Endothelial cell (in vitro differentiated cells): ENCODE measurements at regions not wholly inside any gene's neighbourhood (a gene's known extent, or its start where the extent isn't known, plus 50 kb on each side); places are given as distances from the start of the nearest gene placed in this dataset.

Experiments
- DNase-seq: peaks from one replicate; pipeline ENCODE4 v3.0.0; 2021; ENCODE audit warnings: low spot score
- H3K27ac Mint-ChIP-seq: one replicate; pipeline ENCODE4 v1.8.0; 2021; ENCODE audit warnings: mixed read lengths, inconsistent platforms; ENCODE audit not compliant: unreplicated experiment
- H3K27me3 Mint-ChIP-seq: one replicate; pipeline ENCODE4 v1.8.0; 2021; ENCODE audit warnings: mild to moderate bottlenecking, moderate library complexity, mixed read lengths, inconsistent platforms; ENCODE audit not compliant: unreplicated experiment
- H3K36me3 Mint-ChIP-seq: one replicate; pipeline ENCODE4 v1.8.0; 2021; ENCODE audit warnings: mild to moderate bottlenecking, low read depth, mixed read lengths, inconsistent platforms; ENCODE audit not compliant: unreplicated experiment
- H3K4me1 Mint-ChIP-seq: one replicate; pipeline ENCODE4 v1.8.0; 2021; ENCODE audit warnings: mild to moderate bottlenecking, mixed read lengths, inconsistent platforms; ENCODE audit not compliant: unreplicated experiment
- H3K4me3 Mint-ChIP-seq: one replicate; pipeline ENCODE4 v1.8.0; 2021; ENCODE audit warnings: mild to moderate bottlenecking, mixed read lengths, inconsistent platforms; ENCODE audit not compliant: unreplicated experiment
- H3K9me3 Mint-ChIP-seq: one replicate; pipeline ENCODE4 v1.8.0; 2021; ENCODE audit warnings: mixed read lengths, inconsistent platforms; ENCODE audit not compliant: unreplicated experiment
- TF ChIP-seq, protein P1 (sequence below): fragments of 200-600 bp; sonication (generic); IDR thresholded peaks from one replicate; pipeline ENCODE4 v1.5.0; 2021; ENCODE audit warnings: antibody characterized with exemption; ENCODE audit not compliant: unreplicated experiment

- Mint-ChIP-seq H3K27me3 (peaks cover 6% of the 10 kb centered on the region), H3K27ac (no peak overlapping the region), H3K4me3 (no peak overlapping the region), H3K36me3 (no peaks in the 10 kb centered on the region), H3K4me1 (no peaks in the 10 kb centered on the region), H3K9me3 (no peaks in the 10 kb centered on the region)
- TF ChIP-seq, protein P1, sequence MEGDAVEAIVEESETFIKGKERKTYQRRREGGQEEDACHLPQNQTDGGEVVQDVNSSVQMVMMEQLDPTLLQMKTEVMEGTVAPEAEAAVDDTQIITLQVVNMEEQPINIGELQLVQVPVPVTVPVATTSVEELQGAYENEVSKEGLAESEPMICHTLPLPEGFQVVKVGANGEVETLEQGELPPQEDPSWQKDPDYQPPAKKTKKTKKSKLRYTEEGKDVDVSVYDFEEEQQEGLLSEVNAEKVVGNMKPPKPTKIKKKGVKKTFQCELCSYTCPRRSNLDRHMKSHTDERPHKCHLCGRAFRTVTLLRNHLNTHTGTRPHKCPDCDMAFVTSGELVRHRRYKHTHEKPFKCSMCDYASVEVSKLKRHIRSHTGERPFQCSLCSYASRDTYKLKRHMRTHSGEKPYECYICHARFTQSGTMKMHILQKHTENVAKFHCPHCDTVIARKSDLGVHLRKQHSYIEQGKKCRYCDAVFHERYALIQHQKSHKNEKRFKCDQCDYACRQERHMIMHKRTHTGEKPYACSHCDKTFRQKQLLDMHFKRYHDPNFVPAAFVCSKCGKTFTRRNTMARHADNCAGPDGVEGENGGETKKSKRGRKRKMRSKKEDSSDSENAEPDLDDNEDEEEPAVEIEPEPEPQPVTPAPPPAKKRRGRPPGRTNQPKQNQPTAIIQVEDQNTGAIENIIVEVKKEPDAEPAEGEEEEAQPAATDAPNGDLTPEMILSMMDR, result no peak
- DNase-seq, result no peak
These were observed 84.4 kb downstream of the UNC5CL start for GRCh38 chr6:40954446-40955177.

DNA sequence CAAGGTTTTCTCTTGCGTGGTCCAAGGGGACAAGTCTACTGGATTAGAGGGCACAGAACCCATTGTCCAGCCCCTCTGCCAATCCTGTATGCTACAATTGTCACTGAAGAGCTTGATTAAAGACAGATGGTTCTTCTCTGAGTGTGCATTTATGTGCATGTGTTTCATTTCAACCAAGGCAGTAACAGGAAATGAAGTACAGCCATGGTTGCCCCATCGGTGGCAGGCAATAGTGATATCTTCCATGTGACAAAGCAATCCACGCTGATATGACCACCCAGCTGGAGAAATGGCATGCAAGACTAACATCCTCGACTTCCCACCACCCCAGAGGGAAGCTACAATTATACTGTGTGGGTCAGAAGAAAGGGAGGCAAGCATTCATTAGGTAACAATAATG lies 85.5 kb downstream of the UNC5CL start:
- TF ChIP-seq, protein P1, result no peak
- H3K9me3 Mint-ChIP-seq, result no peaks in the 10 kb centered on the region
- no peaks in the 10 kb centered on the region for H3K36me3 Mint-ChIP-seq
- no peaks in the 10 kb centered on the region for H3K4me1 Mint-ChIP-seq
- H3K27me3 Mint-ChIP-seq, result peaks cover 6% of the 10 kb centered on the region
- H3K27ac Mint-ChIP-seq, result no peak overlapping the region
- no peak overlapping the region for H3K4me3 Mint-ChIP-seq
- DNase-seq, result no peak

DNA sequence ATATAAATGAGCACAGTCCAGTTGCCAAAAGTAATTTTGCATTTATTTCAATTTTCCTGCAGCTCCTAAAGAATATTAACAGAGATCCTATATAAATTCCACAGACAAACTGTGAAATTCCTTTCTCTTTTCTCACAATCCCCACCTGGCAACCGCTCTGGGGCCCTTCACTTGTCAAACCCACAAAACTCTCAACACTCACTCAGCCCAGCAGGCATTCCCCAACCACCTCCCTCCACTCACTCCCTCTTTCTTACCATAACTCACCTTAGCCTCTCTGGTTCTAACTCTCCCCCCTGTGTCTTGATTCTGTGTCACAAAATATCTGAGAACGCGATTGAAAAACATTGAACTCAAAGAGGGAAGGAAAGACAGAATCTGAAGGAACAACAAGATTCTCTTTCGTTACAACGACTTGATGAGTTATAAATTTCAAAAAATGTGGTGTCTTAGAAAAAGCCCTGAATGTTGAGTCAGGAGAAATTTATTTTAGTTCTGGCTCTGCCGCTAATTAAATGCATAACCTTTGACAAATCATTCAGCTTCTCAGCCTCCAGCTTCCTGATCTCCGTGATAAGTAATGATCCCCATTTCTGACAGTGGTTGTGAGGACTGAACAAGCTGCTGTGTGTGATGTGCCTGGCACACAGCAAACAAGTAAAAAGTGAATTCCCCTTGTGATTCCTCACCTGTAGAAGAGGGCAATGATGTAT lies 87.9 kb downstream of the UNC5CL start:
- H3K9me3 Mint-ChIP-seq, result no peaks in the 10 kb centered on the region
- no peak for DNase-seq
- H3K36me3 Mint-ChIP-seq, result no peaks in the 10 kb centered on the region
- H3K27me3 Mint-ChIP-seq, result peaks cover 6% of the 10 kb centered on the region
- TF ChIP-seq, protein P1, result no peak
- H3K4me1 Mint-ChIP-seq, result no peaks in the 10 kb centered on the region
- H3K27ac Mint-ChIP-seq, result no peak overlapping the region
- H3K4me3 Mint-ChIP-seq, result no peak overlapping the region

- Mint-ChIP-seq H3K27me3 (peaks cover 2% of the 10 kb centered on the region), H3K4me3 (no peak overlapping the region), H3K4me1 (no peaks in the 10 kb centered on the region), H3K9me3 (no peaks in the 10 kb centered on the region), H3K36me3 (no peaks in the 10 kb centered on the region), H3K27ac (no peak overlapping the region)
- TF ChIP-seq, protein P1, result no peak
- DNase-seq, result no peak
These were observed 90.5 kb downstream of the UNC5CL start for GRCh38 chr6:40948570-40948969.
